ENCODE measurements at regions not wholly inside any gene's neighbourhood (a gene's known extent, or its start where the extent isn't known, plus 50 kb on each side); places are given as distances from the start of the nearest gene placed in this dataset.
A peak's percentile ranks its signal among the peaks of the same experiment; 100 is the strongest.
"Not testable (repeated sequence)": the region's sequence is repeated elsewhere in the genome, so short reads cannot be mapped to it uniquely, and the experiment has no call there.

DNA sequence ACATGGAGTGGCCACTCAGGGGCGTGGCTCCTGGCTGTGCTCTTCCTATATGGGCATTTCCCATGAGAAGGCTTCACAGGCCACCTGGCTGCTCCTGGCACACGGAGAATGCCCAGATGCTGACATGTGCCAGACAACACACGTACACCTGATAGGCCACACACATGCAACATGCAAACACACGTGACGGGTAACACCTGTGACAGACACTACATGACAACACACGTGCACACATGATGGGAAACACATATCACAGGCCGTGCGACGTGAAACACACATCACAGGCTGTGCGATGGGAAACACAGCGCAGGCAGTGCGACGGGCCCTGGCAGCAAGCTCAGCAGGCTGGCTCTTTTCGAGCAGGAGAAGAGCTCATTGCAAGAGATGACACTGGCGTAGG lies 94.3 kb upstream of the HMX1 start:
- DNase-seq: not testable (repeated sequence)

DNA sequence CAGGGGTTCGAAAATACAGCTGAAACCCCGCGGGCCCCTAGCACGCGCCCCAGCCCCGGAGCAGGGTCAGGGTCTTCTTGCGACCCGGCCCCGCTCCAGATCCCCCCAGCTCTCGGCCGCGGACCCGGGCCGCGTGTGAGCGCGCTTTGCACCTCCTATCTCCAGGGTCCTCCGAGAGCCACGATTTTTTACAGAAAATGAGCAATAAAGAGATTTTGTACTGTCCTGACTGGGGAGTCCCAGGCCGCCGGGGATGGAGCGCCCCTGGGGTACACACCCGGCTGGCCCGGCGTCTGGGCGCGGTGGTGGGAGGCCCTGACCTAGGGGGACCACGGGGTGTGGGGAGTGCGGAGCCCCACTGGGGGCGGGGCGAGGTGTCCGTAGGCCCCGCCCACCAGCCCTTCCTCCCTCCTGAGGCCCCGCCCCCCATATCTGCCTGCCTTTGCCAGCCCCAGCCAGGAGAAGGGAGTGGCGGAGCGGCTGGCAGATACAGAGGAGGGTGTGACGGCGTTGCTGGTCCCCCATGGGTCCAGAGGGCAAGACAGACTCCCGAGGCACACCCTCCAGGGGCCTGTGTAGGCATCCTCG lies 92.7 kb upstream of the HMX1 start:
- DNase-seq: not testable (repeated sequence)

DNA sequence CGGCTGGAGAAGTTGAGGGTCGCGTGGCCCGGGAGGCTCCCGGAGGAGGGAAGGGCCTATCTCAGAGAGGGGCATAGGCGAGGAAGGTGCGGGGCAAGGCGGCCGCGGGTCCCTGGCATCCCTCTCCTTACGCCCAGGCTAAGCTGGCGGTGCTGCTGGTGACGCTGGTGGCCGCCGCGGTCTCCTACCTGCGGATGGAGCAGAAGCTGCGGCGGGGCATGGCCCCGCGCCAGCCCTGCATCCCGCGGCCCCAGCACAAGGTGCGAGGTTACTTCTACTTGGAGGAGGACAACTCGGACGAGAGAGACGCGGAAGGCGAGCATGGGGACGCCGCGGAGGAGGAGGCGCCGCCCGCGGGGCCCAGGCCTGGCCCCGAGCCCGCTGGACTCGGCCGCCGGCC lies 91.9 kb upstream of the HMX1 start:
- not testable (repeated sequence) for DNase-seq

DNA sequence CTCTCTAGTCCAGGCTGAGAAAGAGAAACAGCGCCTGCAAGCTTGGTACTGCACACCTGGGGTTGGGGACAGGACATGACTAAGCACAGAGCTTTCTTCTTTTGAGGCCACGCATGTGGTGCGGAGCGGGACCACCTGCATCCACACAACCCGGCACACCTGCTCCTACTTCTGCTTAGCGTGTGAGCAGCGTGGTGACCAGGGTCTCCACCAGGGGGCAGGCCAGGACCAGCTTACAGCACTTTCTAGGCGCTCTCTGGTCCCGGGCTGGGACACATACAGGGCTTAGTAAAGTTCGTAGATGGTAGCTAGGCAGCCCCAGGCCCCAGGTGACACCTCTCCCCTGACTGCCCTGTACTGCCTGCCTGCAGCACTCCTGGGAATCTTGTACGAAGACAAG lies 89.7 kb upstream of the HMX1 start:
- peak; percentile 2 for DNase-seq

DNA sequence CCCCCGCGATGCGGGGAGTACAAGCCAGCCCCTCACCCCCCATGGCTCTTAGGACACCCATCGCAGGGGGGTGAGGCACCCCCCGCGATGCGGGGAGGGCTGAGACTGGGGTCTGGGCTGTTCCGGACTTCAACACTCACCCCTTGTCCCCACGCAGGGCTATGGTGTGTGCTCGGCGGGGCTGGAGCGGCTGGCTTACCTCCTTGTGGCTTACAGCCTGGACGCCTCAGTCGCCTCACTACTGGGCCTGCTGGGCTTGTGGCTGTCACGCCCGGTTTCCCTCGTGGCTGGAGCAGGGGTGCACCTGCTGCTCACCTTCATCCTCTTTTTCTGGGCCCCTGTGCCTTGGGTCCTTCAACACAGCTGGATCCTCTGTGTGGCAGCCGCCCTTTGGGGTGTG lies 87.8 kb upstream of the HMX1 start:
- DNase-seq: not testable (repeated sequence)

DNA sequence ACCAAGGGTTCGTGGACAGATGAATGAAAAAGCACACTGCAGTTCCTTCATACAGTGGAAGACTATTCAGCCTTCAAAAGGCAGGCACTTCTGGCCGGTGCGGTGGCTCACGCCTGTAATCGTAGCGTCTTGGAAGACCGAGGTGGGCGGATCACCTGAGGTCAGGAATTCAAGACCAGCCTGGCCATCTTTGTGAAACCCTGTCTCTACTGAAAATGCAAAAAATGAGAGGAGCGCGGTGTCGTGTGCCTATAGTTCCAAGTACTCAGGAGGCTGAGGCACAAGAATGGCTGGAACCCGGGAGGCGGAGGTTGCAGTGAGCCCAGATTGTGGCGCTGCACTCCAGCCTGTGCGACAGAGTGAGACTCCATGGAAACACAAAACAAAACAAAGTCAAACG lies 82.4 kb upstream of the HMX1 start:
- not testable (repeated sequence) for DNase-seq

DNA sequence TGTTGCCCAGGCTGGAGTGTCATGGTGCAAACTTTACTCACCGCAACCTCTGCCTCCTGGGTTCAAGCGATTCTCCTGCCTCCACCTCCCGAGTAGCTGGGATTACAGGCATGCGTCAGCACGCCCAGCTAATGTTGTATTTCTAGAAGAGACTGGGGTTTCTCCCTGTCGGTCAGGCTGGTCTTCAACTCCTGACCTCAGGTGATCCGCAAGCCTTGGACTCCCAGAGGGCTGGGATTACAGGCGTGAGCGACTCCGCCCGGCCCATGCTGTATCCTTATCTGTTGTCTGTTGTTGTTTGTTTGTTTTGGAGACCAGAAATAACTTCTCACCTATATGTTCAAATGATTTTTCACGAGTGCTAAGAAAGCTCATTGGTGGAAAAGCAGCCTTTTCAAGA lies 81.2 kb upstream of the HMX1 start:
- not testable (repeated sequence) for DNase-seq

DNA sequence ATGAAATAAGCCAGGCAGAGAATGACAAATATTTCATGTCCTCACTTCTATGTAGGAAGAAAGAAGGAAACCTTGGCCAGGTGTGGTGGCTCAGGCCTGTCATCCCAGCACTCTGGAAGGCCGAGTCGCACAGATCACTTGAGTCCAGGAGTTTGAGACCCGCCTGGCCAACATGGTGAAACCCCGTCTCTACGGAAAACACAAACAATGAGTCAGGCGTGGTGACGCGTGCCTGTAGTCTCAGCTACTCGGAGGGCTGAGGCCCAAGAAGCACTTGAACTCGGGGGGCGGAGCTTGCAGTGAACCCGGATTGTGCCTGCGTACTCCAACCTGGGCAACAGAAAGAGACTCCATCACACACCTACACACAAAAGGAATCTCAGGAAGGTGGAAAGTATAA lies 80.5 kb upstream of the HMX1 start:
- DNase-seq: not testable (repeated sequence)

DNA sequence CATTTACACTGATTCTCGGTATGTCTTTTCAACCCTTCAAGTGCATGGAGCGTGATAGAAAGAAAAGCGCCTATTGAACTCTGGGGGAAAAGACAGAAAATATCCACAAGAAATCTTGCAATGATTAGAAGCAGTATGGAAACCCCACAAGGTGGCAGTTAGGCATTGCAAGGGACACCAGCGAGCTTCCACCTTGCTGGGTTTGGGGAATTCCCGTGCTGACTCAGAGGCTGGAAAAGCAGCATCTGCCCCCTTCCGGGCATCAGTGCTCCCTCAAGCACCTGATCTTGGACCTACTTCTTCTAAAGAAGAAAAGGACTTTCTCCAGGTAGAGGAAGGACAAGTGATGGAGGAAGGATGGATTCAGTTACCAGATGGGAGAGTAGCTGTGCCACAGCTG lies 73.9 kb upstream of the HMX1 start:
- DNase-seq: not testable (repeated sequence)

DNA sequence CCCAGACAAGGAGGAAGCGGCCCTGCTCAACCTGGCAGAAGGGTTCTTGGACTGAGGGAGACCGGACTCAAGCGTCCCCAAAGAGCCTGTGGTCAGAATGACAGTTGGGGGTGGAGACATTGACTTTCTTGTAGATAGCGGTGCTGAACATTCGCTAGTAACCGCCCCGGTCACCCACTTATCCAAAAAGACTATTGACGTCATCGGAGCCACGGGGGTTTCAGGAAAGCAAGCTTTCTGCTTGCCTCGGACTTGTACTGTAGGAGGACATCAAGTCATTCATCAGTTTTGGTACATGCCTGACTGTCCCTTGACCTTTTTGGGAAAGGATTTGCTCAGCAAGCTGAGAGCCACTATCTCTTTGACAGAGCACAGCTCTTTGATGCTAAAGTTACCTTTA lies 71.7 kb upstream of the HMX1 start:
- not testable (repeated sequence) for DNase-seq

DNA sequence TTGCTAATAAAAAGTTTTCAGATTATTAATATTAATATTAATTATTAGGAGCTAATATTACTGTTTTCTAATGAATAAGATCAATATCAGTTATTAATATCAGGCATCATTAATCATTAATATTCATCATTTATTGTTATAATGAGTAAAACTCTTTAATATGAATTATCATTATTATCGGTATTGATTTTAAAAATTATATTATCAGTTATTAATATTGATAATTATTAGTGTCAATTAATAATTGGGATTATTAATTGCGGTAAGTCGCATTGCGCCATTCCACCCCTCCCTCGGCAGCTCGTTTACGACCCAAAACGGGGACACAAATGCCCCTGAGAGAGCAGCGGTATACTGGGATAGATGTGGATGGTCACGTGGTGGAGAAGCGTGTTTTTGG lies 70.4 kb upstream of the HMX1 start:
- DNase-seq: not testable (repeated sequence)

DNA sequence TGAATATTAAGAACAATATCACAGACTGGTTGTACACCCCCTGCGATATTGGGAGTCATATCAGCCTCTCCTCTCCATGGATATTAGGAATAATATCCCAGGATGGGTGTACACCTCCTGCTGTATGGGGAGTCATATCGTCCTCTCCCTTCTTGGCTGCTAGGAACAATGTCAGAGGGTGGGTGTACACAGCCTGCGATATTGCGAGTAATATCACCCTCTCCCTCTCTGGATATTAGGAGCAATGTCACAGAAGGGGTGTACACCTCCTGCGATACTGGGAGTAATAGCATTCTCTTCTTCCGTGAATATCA lies 69.8 kb upstream of the HMX1 start:
- DNase-seq: not testable (repeated sequence)

DNA sequence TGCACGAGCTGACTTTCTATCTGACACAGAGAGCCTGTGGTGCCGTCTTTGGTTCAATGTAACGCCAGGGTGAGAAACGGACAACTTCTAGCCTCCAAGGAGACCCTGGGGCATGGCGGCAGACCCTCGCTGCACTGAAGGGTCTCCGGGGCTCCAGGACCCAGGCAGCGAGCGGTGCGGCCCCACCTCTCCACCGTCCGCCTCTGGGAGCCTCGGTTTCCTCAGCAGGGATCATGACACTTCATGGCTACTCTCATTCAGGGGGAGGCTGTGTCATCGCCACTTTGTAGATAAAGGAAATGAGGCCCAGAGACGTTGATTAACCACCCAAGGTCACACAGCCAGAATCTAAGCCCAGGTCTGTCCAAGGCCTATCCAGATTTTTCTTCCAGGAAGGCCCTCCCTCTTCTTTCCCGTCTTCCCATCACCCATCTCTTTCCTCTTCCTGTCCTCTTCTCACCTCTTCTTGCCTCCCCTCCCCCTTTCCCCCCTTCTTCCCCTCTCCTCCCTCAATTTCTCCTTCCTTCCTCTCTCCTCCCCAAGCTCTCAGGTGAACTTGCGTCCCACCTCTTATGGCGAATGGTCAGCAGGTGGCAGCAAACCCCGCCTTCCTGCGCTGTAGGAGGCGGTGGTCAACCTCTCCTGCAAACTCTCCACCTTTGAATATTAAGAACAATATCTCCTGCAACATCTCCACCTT lies 69.3 kb upstream of the HMX1 start:
- no peak for DNase-seq

DNA sequence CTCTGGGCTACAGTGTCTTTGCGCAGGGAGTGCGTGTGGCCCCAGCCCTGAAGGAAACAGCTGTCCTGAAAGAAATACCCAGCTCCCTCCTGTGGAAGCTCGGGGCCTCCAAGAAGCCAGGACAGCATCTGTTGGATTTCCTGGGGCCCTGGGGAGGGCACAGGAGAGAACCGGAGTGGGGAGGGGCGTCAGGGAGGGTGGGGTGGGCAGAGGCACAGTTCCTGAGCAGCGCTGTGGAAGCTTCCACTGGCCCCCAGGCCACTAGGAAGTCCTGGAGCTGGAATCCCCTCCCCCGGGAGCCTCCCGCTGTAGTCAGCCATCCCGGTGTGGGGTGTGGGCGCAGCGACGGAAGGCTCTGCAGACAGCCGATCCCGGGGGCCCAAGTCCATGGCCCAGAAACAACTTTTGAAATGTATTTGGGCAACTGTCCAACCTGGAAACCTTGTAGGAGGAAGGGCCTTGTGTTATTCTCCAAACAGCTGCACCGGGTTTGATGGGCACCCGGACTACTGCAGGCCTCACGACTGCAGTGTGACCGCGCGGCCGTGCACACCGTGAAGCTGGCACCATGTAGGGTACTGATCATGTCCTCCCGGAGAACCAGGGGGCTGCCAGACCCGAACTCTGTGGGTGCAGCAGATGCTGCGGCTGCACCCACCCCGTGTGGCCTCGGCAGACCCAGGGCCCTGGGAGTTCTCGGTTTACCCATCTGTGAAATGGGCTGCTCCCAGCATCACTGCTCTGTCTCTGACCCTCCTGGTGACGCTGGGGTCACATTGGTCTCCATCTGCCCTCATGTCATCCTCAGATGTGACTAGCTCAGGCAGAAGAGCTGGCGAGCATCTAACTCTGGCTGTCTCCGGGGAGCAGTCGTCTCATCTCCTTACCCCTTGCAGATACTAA lies 68.5 kb upstream of the HMX1 start:
- no peak for DNase-seq

DNA sequence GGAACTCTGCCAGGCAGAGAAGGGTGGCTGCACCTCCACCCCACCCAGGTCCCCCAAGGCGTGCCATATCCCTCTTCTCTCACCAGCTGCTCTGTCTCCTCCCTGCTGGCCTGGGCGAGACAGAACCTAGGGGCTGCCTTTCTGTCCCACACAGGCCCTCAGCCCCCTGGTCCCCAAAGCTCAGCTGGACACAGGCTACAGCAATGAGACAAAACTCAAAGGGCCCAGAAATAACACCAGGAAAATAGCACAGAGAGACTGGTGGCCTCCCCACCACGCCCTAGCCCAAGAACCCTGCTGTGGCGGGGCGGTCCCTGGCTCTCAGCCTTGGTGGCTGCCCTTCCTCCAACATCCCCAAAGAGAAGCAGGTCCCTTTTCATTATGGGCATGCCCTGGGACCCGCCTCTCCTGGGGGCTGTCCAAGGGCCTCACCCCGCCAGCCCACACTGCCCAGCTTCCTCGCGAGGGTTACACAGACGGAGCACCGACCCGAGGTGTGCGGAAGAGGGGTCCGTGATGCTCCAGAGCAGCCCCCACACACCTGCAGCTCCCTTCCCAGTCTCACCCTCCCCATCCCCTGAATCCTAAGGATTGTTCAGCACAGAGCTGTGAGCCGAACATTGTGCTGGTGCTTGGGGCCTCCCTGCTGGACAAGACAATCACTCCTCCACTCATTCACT lies 67.7 kb upstream of the HMX1 start:
- no peak for DNase-seq

DNA sequence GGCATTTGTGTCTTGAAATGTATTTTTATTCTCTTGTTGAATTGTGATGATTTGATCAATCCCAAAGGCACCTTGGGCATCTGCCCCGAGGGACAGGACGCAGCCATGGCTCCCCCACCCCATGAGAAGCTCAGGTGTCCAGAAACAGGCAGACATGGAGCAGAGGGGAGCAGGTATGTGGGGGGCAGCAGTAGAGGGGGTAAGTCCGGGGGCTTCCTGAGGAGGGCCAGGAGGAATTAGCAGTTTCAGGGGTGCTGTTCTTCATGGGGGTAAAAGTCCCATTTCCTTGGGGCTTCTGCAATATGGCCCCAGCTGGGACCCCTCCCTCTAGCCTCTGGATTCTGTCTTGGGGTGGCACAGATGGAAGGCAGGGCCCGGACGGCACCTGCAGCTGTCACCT lies 67.0 kb upstream of the HMX1 start:
- DNase-seq: no peak

DNA sequence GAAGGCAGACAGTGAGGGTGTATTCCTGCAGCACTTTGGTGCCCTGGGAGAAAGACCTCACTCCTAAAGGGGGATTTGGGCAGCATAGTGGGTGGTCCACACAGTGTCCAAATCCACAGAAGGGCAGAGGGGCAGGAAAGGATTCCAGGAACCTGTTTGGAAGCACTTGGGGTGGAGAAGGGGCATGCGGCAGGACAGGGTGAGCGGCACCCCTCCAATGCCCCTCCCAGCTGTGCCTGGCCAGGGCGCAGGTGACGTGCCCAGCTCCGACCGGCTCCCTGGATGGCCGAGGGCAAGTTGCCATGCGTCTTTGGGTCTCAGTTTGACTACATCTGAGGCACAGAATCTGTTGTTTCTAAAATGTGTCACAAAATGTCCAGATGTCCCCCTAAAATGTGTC lies 66.5 kb upstream of the HMX1 start:
- DNase-seq: no peak

DNA sequence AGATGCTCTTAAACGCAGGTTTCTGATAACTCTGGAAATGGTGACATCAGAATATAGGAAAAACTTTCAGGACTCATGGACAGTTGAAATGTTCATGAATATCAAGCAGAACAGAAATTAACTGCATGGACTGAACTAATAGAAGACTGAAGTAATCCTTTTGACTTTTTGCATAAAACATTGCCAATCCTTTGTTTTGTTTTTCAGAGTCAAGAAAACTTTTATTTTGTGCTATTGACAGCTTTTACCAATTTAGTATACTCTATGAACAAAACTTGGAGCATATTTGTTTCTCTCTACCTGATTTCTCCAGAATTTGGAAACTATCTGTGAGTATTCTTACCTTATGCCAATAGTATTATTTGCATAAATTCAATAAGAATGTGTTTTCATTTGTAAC lies 61.2 kb upstream of the HMX1 start:
- DNase-seq: no peak

DNA sequence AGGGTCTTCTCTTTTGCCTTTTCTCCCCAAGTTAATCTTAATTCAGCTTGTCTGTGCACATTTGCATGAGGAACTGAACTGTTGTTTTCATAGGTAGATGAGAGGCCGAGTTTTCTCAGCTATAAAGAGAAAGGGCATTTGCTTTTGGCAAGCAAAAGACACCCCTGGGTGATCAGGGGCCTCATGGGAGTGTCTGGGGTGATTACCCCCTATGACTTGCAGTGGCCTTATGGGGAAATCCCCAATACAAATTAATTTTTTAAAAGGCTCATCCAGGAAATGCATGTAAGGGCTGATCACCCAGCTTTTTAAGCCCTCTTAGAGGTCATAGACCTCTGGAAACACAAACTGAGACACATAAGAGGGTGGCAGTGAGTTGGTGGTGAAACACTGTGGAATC lies 56.4 kb upstream of the HMX1 start:
- no peak for DNase-seq

DNA sequence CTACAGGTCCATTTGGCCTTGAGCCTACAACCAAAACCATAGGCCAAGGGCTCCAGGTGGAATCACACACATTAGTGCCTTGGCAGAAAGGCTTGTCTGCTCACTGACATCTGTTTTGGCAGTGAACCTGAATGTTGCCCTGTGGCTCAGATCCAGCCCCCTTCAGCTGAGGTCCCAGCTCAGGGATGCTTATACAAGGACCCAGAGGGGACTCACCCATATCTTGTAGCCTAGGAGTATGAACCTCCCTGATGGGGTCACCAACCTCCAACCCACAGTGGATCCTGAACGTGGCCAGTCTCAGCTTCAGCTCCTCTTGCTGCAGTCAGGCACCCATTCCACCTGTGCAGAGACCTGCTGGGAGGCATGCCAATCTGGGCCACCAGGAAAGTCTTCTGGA lies 50.8 kb upstream of the HMX1 start:
- DNase-seq: no peak

DNA sequence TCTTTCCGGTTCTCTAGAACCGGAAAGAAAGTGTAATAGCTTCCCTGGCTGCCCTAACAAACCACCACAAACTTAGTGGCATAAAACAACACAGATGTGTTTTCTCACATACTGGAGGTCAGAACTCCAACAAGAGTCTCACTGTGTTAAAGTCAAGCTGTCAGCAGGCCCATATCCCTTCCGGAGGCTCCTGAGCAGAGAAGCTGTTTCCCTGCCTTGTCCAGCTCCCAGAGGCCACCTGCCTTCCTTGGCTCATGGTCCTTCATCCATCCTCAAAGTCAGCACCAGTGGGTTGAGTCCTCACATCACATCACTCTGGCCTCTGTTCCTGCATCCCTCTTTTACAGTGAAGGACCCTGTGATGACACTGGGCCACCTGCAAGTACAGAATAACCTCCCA lies 49.8 kb upstream of the HMX1 start:
- no peak for DNase-seq
